Testis (tissue), 2 donors: ENCODE measurements at regions not wholly inside any gene's neighbourhood (a gene's known extent, or its start where the extent isn't known, plus 50 kb on each side); places are given as distances from the start of the nearest gene placed in this dataset.

Experiments used
- DNase-seq: peaks from one replicate; pipeline ENCODE4 v3.0.0-alpha.2; 2019
- H3K27ac ChIP-seq, 2 donors: fragments of 200-600 bp; sonication (generic); one replicate each; pipeline ENCODE4 v1.5.1; 2019
- H3K27me3 ChIP-seq: fragments of 200-600 bp; sonication (generic); one replicate; pipeline ENCODE4 v1.5.1; 2019
- H3K36me3 ChIP-seq: fragments of 200-600 bp; sonication (generic); one replicate; pipeline ENCODE4 v1.5.1; 2017; ENCODE audit warnings: low read depth; ENCODE audit errors: missing control alignments
- H3K4me1 ChIP-seq: fragments of 200-600 bp; sonication (generic); one replicate; pipeline ENCODE4 v1.5.1; 2019
- H3K4me3 ChIP-seq, 2 donors: fragments of 200-600 bp; sonication (generic); one replicate each; pipeline ENCODE4 v1.5.1; 2017 to 2019
- H3K9me3 ChIP-seq: fragments of 200-600 bp; sonication (generic); one replicate; pipeline ENCODE4 v1.5.1; 2017
- POLR2A ChIP-seq: fragments of 450-650 bp; IDR thresholded peaks from one replicate; pipeline ENCODE4 v1.6.1; 2017; ENCODE audit warnings: antibody characterized with exemption, mild to moderate bottlenecking, moderate library complexity
- WGBS, 2 donors: methylation state at CpG; one replicate each; pipeline ENCODE4 v1.1.5; 2018; 5-methylcytosine and 5-hydroxymethylcytosine counted together
- intact Hi-C: fragments of 100-400 bp; cut with DNase I; formaldehyde crosslinking; loops from one replicate; pipeline ENCODE4 v1.15.1; 2023; ENCODE audit warnings: low total_unique reads
- TF ChIP-seq, protein P1 (sequence below), 3 experiments: fragments of 450-650 bp in 2 of 3; fragments of 200-600 bp in 1 of 3; sonication (generic) in 1 of 3; IDR thresholded peaks; one replicate each; pipeline ENCODE4 v1.5.1; 2016 to 2019; ENCODE audit warnings: antibody characterized with exemption in 3 of 3, mild to moderate bottlenecking in 2 of 3, moderate library complexity in 1 of 3

DNA sequence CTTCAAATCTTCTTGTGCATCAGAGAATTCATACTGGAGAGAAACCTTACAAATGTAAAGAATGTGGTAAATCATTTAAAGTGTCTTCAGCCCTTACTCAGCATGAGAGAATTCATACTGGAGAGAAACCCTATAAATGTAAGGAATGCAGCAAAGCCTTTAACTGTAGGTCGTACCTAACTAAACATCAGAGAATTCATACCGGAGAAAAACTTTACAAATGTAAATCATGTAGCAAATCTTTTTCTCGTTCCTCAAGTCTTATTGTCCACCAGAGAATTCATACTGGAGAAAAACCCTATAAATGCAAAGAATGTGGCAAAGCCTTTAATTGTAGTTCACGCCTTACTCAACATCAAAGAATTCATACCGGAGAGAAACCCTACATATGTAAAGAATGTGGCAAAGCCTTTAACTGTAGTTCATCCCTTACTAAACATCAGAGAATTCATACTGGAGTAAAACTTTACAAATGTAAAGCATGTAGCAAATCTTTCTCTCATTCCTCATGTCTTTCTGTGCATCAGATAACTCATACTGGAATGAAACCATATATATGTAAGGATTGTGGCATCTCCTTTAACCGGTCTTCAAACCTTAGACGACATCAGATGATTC, 118.5 kb upstream of the ZNF267 start:
- DNase-seq: no peak
- H3K9me3 ChIP-seq: peaks cover 3% of the 10 kb centered on the region
- 95 to 96% methylated on average over 7 of the region's 7 CpGs for WGBS, 2 donors
- H3K27me3 ChIP-seq: no peaks in the 10 kb centered on the region
- no peak overlapping the region for H3K4me3 ChIP-seq
- intact Hi-C loops: no loop called here
- no peaks in the 10 kb centered on the region for H3K36me3 ChIP-seq
- no peak for TF ChIP-seq POLR2A
- TF ChIP-seq, protein P1, sequence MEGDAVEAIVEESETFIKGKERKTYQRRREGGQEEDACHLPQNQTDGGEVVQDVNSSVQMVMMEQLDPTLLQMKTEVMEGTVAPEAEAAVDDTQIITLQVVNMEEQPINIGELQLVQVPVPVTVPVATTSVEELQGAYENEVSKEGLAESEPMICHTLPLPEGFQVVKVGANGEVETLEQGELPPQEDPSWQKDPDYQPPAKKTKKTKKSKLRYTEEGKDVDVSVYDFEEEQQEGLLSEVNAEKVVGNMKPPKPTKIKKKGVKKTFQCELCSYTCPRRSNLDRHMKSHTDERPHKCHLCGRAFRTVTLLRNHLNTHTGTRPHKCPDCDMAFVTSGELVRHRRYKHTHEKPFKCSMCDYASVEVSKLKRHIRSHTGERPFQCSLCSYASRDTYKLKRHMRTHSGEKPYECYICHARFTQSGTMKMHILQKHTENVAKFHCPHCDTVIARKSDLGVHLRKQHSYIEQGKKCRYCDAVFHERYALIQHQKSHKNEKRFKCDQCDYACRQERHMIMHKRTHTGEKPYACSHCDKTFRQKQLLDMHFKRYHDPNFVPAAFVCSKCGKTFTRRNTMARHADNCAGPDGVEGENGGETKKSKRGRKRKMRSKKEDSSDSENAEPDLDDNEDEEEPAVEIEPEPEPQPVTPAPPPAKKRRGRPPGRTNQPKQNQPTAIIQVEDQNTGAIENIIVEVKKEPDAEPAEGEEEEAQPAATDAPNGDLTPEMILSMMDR (IDR thresholded peaks at IDR 0.05): no peak
- H3K4me1 ChIP-seq: no peaks in the 10 kb centered on the region
- H3K27ac ChIP-seq: no peak overlapping the region

DNA sequence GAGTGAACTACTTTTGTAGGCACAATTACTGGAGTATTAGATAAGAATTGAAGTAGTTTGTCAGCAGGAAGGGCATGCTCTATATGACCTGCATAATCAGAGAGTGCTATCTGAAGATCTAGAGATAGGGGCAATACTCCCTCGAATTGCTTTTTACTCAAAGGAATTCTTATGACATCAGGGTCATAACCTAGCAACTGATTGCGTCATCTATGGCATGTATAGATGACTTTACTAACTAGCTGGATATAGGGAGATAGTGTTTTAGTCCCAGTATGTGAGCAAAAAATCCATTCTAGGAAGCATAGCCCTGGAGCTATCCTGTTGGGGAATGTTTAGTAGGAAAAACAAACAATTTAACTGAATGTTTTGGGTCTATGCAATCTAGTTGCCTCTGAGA, 109.5 kb upstream of the ZNF267 start:
- Histone ChIP-seq H3K36me3 (no peaks in the 10 kb centered on the region), H3K27me3 (no peaks in the 10 kb centered on the region), H3K4me1 (no peaks in the 10 kb centered on the region), H3K27ac (no peak overlapping the region), H3K9me3 (peaks cover under 1% of the 10 kb centered on the region), H3K4me3 (no peak overlapping the region)
- intact Hi-C loops: no loop called here
- no peak for TF ChIP-seq POLR2A
- TF ChIP-seq, protein P1 (IDR thresholded peaks at IDR 0.05): no peak
- 94 to 96% methylated on average over 2 of the region's 2 CpGs for WGBS, 2 donors
- DNase-seq: no peak

DNA sequence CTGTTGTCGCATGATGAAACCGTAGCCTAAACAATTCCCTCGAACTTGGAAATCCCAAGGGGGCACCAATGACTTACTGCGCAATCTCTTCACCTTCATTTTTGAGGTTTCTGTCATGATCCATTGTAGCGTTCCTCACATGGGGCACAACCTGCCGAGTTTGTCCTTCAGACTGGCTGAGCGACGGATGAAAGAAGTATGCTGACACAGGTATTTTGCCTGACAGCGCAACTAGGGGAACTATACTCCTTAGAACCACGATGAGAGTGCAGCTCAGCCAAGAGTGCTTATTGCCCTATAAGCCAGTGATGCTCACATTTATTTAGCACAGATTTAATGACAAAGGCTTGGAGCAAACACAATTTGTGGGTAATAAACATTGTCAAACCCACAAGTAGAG, 106.3 kb upstream of the ZNF267 start:
- Histone ChIP-seq H3K36me3 (no peaks in the 10 kb centered on the region), H3K27me3 (no peaks in the 10 kb centered on the region), H3K27ac (no peak overlapping the region), H3K9me3 (no peaks in the 10 kb centered on the region), H3K4me1 (no peaks in the 10 kb centered on the region), H3K4me3 (no peak overlapping the region)
- DNase-seq: no peak
- TF ChIP-seq, protein P1 (IDR thresholded peaks at IDR 0.05): no peak
- no peak for TF ChIP-seq POLR2A
- WGBS, 2 donors: 91 to 96% methylated on average over 10 of the region's 10 CpGs
- intact Hi-C loops: no loop called here

GRCh38 chr16:31780342-31780741, 93.3 kb upstream of the ZNF267 start:
- Histone ChIP-seq H3K9me3 (no peaks in the 10 kb centered on the region), H3K4me1 (no peaks in the 10 kb centered on the region), H3K36me3 (no peaks in the 10 kb centered on the region), H3K27ac (no peak overlapping the region), H3K27me3 (no peaks in the 10 kb centered on the region), H3K4me3 (no peak overlapping the region)
- TF ChIP-seq, protein P1 (IDR thresholded peaks at IDR 0.05): no peak
- no peak for TF ChIP-seq POLR2A
- WGBS, 2 donors: 85 to 89% methylated on average over 1 of the region's 1 CpG
- DNase-seq: no peak
- intact Hi-C loops: no loop called here

DNA sequence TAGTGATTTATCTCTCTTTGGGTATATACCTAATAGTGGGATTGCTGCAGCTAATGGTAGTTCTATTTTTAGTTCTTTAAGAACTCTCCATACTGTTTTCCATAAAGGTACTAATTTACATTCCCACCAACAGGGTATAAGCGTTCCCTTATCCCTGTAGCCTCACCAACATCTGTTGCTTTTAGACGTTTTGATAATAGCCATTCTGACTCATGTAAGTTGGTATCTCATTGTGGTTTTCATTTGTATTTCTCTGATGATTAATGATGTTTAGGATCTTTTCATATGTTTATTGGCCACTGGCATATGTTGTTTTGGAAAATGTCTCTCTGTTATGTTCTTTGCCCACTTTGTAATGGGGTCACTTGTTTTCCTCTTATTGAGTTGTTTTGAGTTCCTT, 88.5 kb upstream of the ZNF267 start:
- DNase-seq: no peak
- Histone ChIP-seq H3K27me3 (no peaks in the 10 kb centered on the region), H3K36me3 (no peaks in the 10 kb centered on the region), H3K4me3 (no peak overlapping the region), H3K27ac (no peak overlapping the region), H3K4me1 (no peaks in the 10 kb centered on the region), H3K9me3 (no peaks in the 10 kb centered on the region)
- intact Hi-C loops: no loop called here
- TF ChIP-seq, protein P1 (IDR thresholded peaks at IDR 0.05): no peak
- TF ChIP-seq POLR2A: no peak
- 70 to 71% methylated on average over 2 of the region's 2 CpGs for WGBS, 2 donors
